GM12891 (cell line): ENCODE measurements at regions not wholly inside any gene's neighbourhood (a gene's known extent, or its start where the extent isn't known, plus 50 kb on each side); places are given as distances from the start of the nearest gene placed in this dataset.
"Not testable (repeated sequence)": the region's sequence is repeated elsewhere in the genome, so short reads cannot be mapped to it uniquely, and the experiment has no call there.

ENCODE experiments used
- POLR2A ChIP-seq: IDR thresholded peaks from 2 replicates; pipeline ENCODE4 v1.6.1; 2011; ENCODE audit warnings: low read depth, low read length, control low read depth
- POLR2AphosphoS5 ChIP-seq: IDR thresholded peaks from 2 replicates; pipeline ENCODE4 v1.6.1; 2011; ENCODE audit warnings: low read depth, low read length, control low read depth
- POU2F2 ChIP-seq: IDR thresholded peaks from 2 replicates; pipeline ENCODE4 v1.6.1; 2011; ENCODE audit warnings: low read depth, mild to moderate bottlenecking, control low read depth, low read length, moderate library complexity
- SPI1 ChIP-seq: IDR thresholded peaks from 2 replicates; pipeline ENCODE4 v1.6.1; 2011; ENCODE audit warnings: low read depth, low read length, control low read depth
- TAF1 ChIP-seq: IDR thresholded peaks from 2 replicates; pipeline ENCODE4 v1.6.1; 2011; ENCODE audit warnings: low read depth, low read length, control low read depth

DNA sequence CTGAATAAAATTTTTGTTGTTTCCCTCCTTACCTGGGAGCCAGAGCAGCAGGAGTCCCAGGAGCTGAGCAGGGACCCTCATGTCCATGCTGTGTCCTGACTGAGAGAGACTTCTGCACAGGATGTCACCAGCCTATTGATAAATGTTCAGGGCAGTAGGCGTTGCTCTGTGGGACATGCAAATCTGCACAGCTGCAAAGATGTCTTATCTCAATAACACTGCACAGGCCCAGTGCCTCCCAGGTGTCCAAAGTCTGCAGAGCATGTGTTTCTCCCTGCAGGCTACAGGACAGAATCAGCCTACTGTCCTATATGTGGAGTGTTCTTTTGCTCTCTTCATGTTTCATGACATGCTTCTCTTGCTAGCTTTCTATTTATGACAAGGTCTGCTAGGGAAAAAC lies 522.3 kb downstream of the RPIA start:
- not testable (repeated sequence) for TF ChIP-seq POLR2A, POLR2AphosphoS5, POU2F2, TAF1, SPI1
